ENCODE measurements at regions not wholly inside any gene's neighbourhood (a gene's known extent, or its start where the extent isn't known, plus 50 kb on each side); places are given as distances from the start of the nearest gene placed in this dataset.

DNA sequence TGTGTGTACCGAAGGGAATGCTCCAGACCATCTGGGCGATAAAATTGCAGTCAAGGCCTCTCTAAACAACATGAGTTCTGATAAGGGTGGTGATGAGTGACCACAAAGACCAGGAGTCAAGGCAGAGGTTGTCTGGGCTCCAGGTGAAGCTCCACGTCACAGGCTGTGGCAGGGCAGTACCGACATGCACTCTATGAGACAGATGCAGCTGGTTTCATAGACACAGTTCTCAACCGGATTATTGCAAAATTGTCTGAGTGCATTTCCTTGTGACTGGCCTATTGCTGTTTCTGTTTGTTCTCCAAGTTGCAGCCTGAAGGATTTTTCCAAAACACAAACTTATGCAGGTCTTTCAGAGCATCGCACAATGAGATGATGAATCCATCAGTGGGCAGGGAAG, 157.5 kb upstream of the HES1 start:
- no peak for TF ChIP-seq EZH2 (IDR thresholded peaks at IDR 0.05; ENCODE audit: borderline replicate concordance, low read depth, low read length, severe bottlenecking)
- TF ChIP-seq, protein P1, sequence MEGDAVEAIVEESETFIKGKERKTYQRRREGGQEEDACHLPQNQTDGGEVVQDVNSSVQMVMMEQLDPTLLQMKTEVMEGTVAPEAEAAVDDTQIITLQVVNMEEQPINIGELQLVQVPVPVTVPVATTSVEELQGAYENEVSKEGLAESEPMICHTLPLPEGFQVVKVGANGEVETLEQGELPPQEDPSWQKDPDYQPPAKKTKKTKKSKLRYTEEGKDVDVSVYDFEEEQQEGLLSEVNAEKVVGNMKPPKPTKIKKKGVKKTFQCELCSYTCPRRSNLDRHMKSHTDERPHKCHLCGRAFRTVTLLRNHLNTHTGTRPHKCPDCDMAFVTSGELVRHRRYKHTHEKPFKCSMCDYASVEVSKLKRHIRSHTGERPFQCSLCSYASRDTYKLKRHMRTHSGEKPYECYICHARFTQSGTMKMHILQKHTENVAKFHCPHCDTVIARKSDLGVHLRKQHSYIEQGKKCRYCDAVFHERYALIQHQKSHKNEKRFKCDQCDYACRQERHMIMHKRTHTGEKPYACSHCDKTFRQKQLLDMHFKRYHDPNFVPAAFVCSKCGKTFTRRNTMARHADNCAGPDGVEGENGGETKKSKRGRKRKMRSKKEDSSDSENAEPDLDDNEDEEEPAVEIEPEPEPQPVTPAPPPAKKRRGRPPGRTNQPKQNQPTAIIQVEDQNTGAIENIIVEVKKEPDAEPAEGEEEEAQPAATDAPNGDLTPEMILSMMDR (IDR thresholded peaks at IDR 0.05; ENCODE audit: borderline replicate concordance, extremely low read depth, low read length, poor library complexity, severe bottlenecking): no peak
- ATAC-seq (ENCODE audit: insufficient read depth, low read depth): no peak

DNA sequence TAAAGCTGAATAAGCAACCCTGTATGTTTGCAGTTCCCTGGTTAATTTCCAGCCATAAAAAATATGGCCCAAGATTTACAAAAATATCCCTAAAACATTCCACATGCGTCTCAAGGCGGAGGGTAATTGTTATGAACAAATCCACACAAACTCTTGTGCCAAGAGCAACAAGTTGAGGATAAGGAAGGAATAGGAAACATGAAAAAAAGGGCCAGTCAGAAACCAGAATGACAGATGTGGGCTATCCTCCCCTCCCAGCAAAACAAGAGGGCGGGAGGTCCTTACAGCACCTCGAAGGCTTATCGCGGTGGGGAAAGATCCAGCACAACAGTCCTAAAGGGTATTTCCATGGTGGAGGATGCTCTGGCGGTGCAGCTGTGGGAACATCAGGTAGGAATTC, 155.6 kb upstream of the HES1 start:
- Histone ChIP-seq H3K36me3 (ENCODE audit: insufficient read depth, low read length) (no peaks in the 10 kb centered on the region), H3K4me1 (ENCODE audit: insufficient read depth, low read length) (no peaks in the 10 kb centered on the region), H2AFZ (ENCODE audit: low read depth, low read length) (no peak overlapping the region), H3K4me2 (ENCODE audit: insufficient read depth, low read length) (no peak overlapping the region), H3K9ac (ENCODE audit: low read depth, low read length) (no peak overlapping the region), H3K9me3 (ENCODE audit: insufficient read depth, low read length, severe bottlenecking) (no peaks in the 10 kb centered on the region), H3K4me3 (ENCODE audit: low read depth in 1 of 2, low read length in 2 of 2) (no peak overlapping the region), H4K20me1 (ENCODE audit: insufficient read depth, low read length) (no peaks in the 10 kb centered on the region), H3K27me3 (ENCODE audit: insufficient read depth, low read length, poor library complexity) (peaks cover 16% of the 10 kb centered on the region), H3K79me2 (ENCODE audit: insufficient read depth, low read length) (no peaks in the 10 kb centered on the region), H3K27ac (ENCODE audit: low read length) (no peak overlapping the region)
- ATAC-seq (ENCODE audit: insufficient read depth, low read depth) (no peak), DNase-seq (no peak)
- TF ChIP-seq EZH2 (IDR thresholded peaks at IDR 0.05; ENCODE audit: borderline replicate concordance, low read depth, low read length, severe bottlenecking): no peak
- TF ChIP-seq, protein P1 (IDR thresholded peaks at IDR 0.05; ENCODE audit: borderline replicate concordance, extremely low read depth, low read length, poor library complexity, severe bottlenecking): no peak

More for the DNA sequence above, 157.5 kb upstream of the HES1 start:
- Histone ChIP-seq H3K27me3 (ENCODE audit: insufficient read depth, low read length, poor library complexity) (peaks cover 11% of the 10 kb centered on the region), H3K9me3 (ENCODE audit: insufficient read depth, low read length, severe bottlenecking) (no peaks in the 10 kb centered on the region), H3K4me1 (ENCODE audit: insufficient read depth, low read length) (no peaks in the 10 kb centered on the region), H3K36me3 (ENCODE audit: insufficient read depth, low read length) (no peaks in the 10 kb centered on the region), H3K27ac (ENCODE audit: low read length) (no peak overlapping the region), H3K4me3 (ENCODE audit: low read depth in 1 of 2, low read length in 2 of 2) (no peak overlapping the region), H4K20me1 (ENCODE audit: insufficient read depth, low read length) (no peaks in the 10 kb centered on the region), H3K9ac (ENCODE audit: low read depth, low read length) (no peak overlapping the region), H3K4me2 (ENCODE audit: insufficient read depth, low read length) (no peak overlapping the region), H3K79me2 (ENCODE audit: insufficient read depth, low read length) (no peaks in the 10 kb centered on the region), H2AFZ (ENCODE audit: low read depth, low read length) (no peak overlapping the region)
- DNase-seq: no peak

DNA sequence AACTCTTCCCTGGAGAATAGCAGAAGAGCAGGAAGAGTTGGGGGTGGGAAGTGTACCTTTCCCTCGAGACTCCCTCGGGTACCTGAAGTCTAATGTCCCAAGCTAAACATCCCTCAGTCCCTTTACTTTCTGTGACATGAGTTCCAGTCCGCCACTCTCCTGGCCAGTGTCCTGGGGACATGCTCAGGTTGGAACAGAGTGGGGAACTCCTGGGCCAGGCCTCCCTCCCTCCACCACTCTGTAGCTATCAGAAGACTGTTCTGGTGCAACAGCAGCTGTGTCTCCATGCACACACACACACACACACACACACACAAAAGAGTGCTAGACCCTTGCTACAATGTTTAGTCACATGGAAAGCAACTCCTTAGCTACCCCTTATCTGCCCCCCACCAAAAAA, 155.0 kb upstream of the HES1 start:
- no peak overlapping the region for H2AFZ ChIP-seq (ENCODE audit: low read depth, low read length)
- H3K4me1 ChIP-seq (ENCODE audit: insufficient read depth, low read length): no peaks in the 10 kb centered on the region
- no peak overlapping the region for H3K9ac ChIP-seq (ENCODE audit: low read depth, low read length)
- no peak overlapping the region for H3K4me3 ChIP-seq (ENCODE audit: low read depth in 1 of 2, low read length in 2 of 2)
- TF ChIP-seq, protein P1 (IDR thresholded peaks at IDR 0.05; ENCODE audit: borderline replicate concordance, extremely low read depth, low read length, poor library complexity, severe bottlenecking): no peak
- ATAC-seq (ENCODE audit: insufficient read depth, low read depth): no peak
- peaks cover 13% of the 10 kb centered on the region for H3K27me3 ChIP-seq (ENCODE audit: insufficient read depth, low read length, poor library complexity)
- H3K79me2 ChIP-seq (ENCODE audit: insufficient read depth, low read length): no peaks in the 10 kb centered on the region
- DNase-seq: no peak
- no peak overlapping the region for H3K27ac ChIP-seq (ENCODE audit: low read length)
- H3K36me3 ChIP-seq (ENCODE audit: insufficient read depth, low read length): no peaks in the 10 kb centered on the region
- H4K20me1 ChIP-seq (ENCODE audit: insufficient read depth, low read length): no peaks in the 10 kb centered on the region
- H3K4me2 ChIP-seq (ENCODE audit: insufficient read depth, low read length): no peak overlapping the region
- H3K9me3 ChIP-seq (ENCODE audit: insufficient read depth, low read length, severe bottlenecking): no peaks in the 10 kb centered on the region

DNA sequence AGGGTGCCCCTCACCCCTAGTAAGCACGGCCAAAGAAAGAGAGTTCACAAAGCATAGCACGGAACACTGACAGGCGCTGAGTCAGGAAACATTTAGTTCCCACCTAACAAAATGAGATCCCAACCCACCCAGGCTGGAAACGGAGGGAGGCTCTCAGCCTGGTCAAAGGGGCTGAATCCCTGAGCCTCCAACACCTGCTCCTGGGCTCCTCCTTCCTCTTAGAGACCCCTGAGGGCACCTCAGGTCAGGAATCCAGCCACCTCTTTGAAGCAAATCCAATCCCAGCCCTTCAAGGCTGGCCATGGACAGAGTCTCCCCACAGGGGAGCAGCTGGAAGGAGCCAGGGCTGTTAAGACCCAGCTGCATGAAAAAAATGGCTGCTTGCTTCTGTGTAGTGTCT, 154.4 kb upstream of the HES1 start:
- no peak overlapping the region for H3K4me3 ChIP-seq (ENCODE audit: low read depth in 1 of 2, low read length in 2 of 2)
- H4K20me1 ChIP-seq (ENCODE audit: insufficient read depth, low read length): no peaks in the 10 kb centered on the region
- H3K4me2 ChIP-seq (ENCODE audit: insufficient read depth, low read length): no peak overlapping the region
- no peaks in the 10 kb centered on the region for H3K4me1 ChIP-seq (ENCODE audit: insufficient read depth, low read length)
- no peak overlapping the region for H2AFZ ChIP-seq (ENCODE audit: low read depth, low read length)
- no peak overlapping the region for H3K27ac ChIP-seq (ENCODE audit: low read length)
- H3K36me3 ChIP-seq (ENCODE audit: insufficient read depth, low read length): no peaks in the 10 kb centered on the region
- H3K9me3 ChIP-seq (ENCODE audit: insufficient read depth, low read length, severe bottlenecking): no peaks in the 10 kb centered on the region
- no peak overlapping the region for H3K9ac ChIP-seq (ENCODE audit: low read depth, low read length)
- TF ChIP-seq, protein P1 (IDR thresholded peaks at IDR 0.05; ENCODE audit: borderline replicate concordance, extremely low read depth, low read length, poor library complexity, severe bottlenecking): no peak
- no peak for TF ChIP-seq EZH2 (IDR thresholded peaks at IDR 0.05; ENCODE audit: borderline replicate concordance, low read depth, low read length, severe bottlenecking)
- no peak for DNase-seq
- ATAC-seq (ENCODE audit: insufficient read depth, low read depth): no peak
- peaks cover 12% of the 10 kb centered on the region for H3K27me3 ChIP-seq (ENCODE audit: insufficient read depth, low read length, poor library complexity)
- no peaks in the 10 kb centered on the region for H3K79me2 ChIP-seq (ENCODE audit: insufficient read depth, low read length)
